Kidney (tissue), 13 donors: ENCODE measurements at regions not wholly inside any gene's neighbourhood (a gene's known extent, or its start where the extent isn't known, plus 50 kb on each side); places are given as distances from the start of the nearest gene placed in this dataset.

Source experiments
- DNase-seq, 5 donors: peaks; one replicate each; pipeline ENCODE4 v3.0.0-alpha.2; 2013 to 2020
- FAIRE-seq: peaks from 2 replicates; lab custom pipeline; 2012; peaks lifted over from hg19 to GRCh38; lab: Jason Lieb, UNC
- H3K27ac ChIP-seq, 2 donors: one replicate each; pipeline ENCODE4 v1.7.0; 2013; ENCODE audit warnings: low read depth in 2 of 2, low read length in 2 of 2, inconsistent platforms in 1 of 2
- H3K27me3 ChIP-seq: one replicate; pipeline ENCODE4 v1.7.1; 2013; ENCODE audit warnings: low read length, inconsistent platforms; ENCODE audit not compliant: control insufficient read depth, insufficient read depth
- H3K36me3 ChIP-seq, 3 donors: one replicate each; pipeline versions ENCODE4 v1.7.0 to v1.7.1; 2013; ENCODE audit warnings: low read length in 3 of 3, control low read depth in 1 of 3, inconsistent platforms in 1 of 3; ENCODE audit not compliant: insufficient read depth in 3 of 3, control insufficient read depth in 2 of 3
- H3K4me1 ChIP-seq, 3 donors: one replicate each; pipeline versions ENCODE4 v1.7.0 to v1.7.1; 2013; ENCODE audit warnings: low read length in 3 of 3, inconsistent platforms in 1 of 3, low read depth in 1 of 3; ENCODE audit not compliant: control insufficient read depth in 2 of 3, insufficient read depth in 2 of 3
- H3K4me3 ChIP-seq, 3 donors: one replicate each; pipeline versions ENCODE4 v1.7.0 to v1.8.1; 2013; ENCODE audit warnings: low read length in 3 of 3, control low read depth in 1 of 3, inconsistent platforms in 1 of 3
- H3K9ac ChIP-seq, 3 donors: one replicate each; pipeline versions ENCODE4 v1.7.0 to v1.7.1; 2013; ENCODE audit warnings: low read length in 3 of 3, control low read depth in 1 of 3, inconsistent platforms in 1 of 3
- H3K9me3 ChIP-seq, 3 donors: one replicate each; pipeline versions ENCODE4 v1.7.0 to v1.7.1; 2013; ENCODE audit warnings: low read length in 3 of 3, control low read depth in 1 of 3, inconsistent platforms in 1 of 3; ENCODE audit not compliant: control insufficient read depth in 2 of 3, insufficient read depth in 1 of 3
- intact Hi-C: fragments of 100-400 bp; cut with DNase I; formaldehyde crosslinking; loops from one replicate; pipeline ENCODE4 v1.11.1; 2022
- TF ChIP-seq, protein P1 (sequence below): IDR thresholded peaks from 3 replicates; pipeline ENCODE4 v1.5.1; 2012; ENCODE audit warnings: mild to moderate bottlenecking, moderate library complexity, borderline replicate concordance; ENCODE audit not compliant: insufficient read depth; ENCODE audit errors: extremely low read depth
- donor health status: control.
- donor health status: control.
- donor health status: control.
- donor health status: control.
- donor health status: control.
- donor health status: DM: yes; HTN: yes; CAD: no.
- donor health status: Normal renal cell carcinoma (clear cell type).

DNA sequence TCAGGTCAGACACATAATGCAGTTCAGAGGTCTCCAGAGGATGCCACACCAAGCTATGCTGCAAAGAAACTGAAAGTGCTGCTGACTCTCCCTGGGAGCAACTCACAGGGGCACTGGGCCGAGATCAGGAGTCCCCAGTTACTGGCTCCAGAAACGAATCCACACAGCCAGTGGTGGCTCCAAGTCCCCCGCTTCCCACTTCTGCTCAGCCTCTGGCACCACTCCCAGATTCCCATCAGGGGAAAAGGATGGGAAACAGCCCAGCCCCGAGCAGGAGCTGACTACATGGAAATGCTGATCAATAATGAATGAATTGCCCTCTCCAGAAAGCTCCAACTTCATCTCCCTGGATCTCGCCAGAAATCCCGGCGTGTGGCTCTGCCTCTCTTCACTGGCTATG is 62.3 kb upstream of the CDH5 start:
- Histone ChIP-seq H3K4me3 (no peak overlapping the region), H3K4me1 (no peaks in the 10 kb centered on the region), H3K36me3 (no peaks in the 10 kb centered on the region), H3K27ac (no peak overlapping the region), H3K9me3 (peaks cover 0 to 4% (median 0%) of the 10 kb centered on the region in 3 donors), H3K27me3 (no peaks in the 10 kb centered on the region), H3K9ac (no peak overlapping the region)
- FAIRE-seq (no peak), DNase-seq (peak in 2 of 5 donors; percentile 23 to 37)
- TF ChIP-seq, protein P1, sequence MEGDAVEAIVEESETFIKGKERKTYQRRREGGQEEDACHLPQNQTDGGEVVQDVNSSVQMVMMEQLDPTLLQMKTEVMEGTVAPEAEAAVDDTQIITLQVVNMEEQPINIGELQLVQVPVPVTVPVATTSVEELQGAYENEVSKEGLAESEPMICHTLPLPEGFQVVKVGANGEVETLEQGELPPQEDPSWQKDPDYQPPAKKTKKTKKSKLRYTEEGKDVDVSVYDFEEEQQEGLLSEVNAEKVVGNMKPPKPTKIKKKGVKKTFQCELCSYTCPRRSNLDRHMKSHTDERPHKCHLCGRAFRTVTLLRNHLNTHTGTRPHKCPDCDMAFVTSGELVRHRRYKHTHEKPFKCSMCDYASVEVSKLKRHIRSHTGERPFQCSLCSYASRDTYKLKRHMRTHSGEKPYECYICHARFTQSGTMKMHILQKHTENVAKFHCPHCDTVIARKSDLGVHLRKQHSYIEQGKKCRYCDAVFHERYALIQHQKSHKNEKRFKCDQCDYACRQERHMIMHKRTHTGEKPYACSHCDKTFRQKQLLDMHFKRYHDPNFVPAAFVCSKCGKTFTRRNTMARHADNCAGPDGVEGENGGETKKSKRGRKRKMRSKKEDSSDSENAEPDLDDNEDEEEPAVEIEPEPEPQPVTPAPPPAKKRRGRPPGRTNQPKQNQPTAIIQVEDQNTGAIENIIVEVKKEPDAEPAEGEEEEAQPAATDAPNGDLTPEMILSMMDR: no peak
- intact Hi-C loops: no loop called here

DNA sequence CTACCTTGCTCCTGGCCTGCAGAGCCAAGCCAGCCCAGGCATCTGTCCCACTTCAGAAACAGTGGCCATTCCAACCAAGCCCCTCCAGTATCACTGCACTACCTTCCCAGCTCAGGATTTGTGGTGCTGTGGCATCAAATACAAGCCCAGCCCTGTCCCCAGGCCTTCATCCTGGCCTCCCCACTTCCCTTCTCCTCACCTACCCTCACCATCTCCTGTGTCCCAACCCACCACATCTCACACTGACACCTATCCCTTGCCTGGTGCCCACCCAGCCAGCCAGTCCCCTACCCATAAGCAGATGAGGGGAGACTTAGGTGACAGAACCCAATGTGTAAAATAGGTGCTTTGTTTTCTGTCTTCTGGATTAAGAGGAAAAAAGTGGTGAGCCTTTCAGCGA is 66.0 kb upstream of the CDH5 start:
- TF ChIP-seq, protein P1: no peak
- no peak overlapping the region for H3K27ac ChIP-seq
- H3K36me3 ChIP-seq: no peaks in the 10 kb centered on the region
- peaks cover 0 to 4% (median 0%) of the 10 kb centered on the region in 3 donors for H3K9me3 ChIP-seq
- DNase-seq (peak in 1 of 5 donors; percentile 12), FAIRE-seq (no peak)
- H3K4me1 ChIP-seq: no peaks in the 10 kb centered on the region
- intact Hi-C loops: no loop called here
- H3K9ac ChIP-seq: no peak overlapping the region
- no peak overlapping the region for H3K4me3 ChIP-seq
- H3K27me3 ChIP-seq: no peaks in the 10 kb centered on the region

DNA sequence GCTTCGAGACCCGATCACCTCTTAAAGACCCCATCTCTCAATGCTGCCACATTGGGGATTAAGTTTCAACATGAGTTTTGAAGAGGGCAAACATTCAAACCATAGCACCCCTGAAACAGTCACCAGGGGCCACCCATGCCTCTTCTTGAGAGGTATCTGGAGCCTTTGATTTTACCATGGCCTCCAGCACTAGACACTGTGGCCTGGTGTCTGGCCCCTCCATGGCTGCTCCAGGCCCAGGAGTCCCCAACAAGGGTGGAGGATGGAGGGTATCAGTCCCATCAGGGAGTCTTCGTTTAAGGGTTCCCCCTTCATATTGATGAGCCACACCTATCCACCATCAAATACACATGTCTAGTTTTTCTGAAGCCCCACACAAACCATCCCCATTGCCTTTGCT is 66.5 kb upstream of the CDH5 start:
- DNase-seq (no peak), FAIRE-seq (no peak)
- TF ChIP-seq, protein P1: no peak
- no peaks in the 10 kb centered on the region for H3K4me1 ChIP-seq
- H3K27me3 ChIP-seq: no peaks in the 10 kb centered on the region
- intact Hi-C loops: no loop called here
- H3K9me3 ChIP-seq: peaks cover 0 to 4% (median 0%) of the 10 kb centered on the region in 3 donors
- no peak overlapping the region for H3K27ac ChIP-seq
- H3K4me3 ChIP-seq: no peak overlapping the region
- no peaks in the 10 kb centered on the region for H3K36me3 ChIP-seq
- no peak overlapping the region for H3K9ac ChIP-seq

DNA sequence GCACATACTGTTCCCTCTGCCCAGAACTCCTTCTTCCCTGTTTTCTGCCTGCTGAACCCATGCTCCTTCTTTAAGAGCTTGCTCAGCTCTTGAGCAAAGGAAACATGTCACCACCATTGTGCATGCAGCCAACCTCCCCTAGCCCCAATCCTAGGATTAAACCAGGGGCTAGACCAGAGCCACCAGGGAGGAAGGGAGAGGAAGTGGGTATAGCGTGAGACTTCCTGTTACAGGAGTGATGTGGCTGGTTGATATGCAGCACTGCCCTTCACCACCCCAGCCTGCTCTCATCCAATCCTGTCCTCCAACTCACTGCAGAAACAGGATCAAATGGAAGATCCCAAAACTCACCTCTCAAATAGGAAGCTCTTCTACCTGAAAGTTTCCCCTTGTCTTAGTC is 67.1 kb upstream of the CDH5 start:
- DNase-seq: peak in 1 of 5 donors; percentile 3
- H3K36me3 ChIP-seq: no peaks in the 10 kb centered on the region
- H3K9ac ChIP-seq: no peak overlapping the region
- H3K4me1 ChIP-seq: no peaks in the 10 kb centered on the region
- TF ChIP-seq, protein P1: no peak
- H3K27me3 ChIP-seq: no peaks in the 10 kb centered on the region
- H3K4me3 ChIP-seq: no peak overlapping the region
- intact Hi-C loops: no loop called here
- H3K9me3 ChIP-seq: peaks cover 0 to 4% (median 0%) of the 10 kb centered on the region in 3 donors
- FAIRE-seq: no peak
- H3K27ac ChIP-seq: no peak overlapping the region
